Upper lobe of left lung (tissue), 4 donors: ENCODE measurements at regions not wholly inside any gene's neighbourhood (a gene's known extent, or its start where the extent isn't known, plus 50 kb on each side); places are given as distances from the start of the nearest gene placed in this dataset.

Source experiments
- CTCF ChIP-seq, 6 experiments: fragments of 450-650 bp in 4 of 6; fragments of 200-600 bp in 2 of 6; sonication (generic) in 2 of 6; IDR thresholded peaks; one replicate each; pipeline ENCODE4 v1.5.1; 2016 to 2019; ENCODE audit warnings: antibody characterized with exemption in 6 of 6
- POLR2AphosphoS5 ChIP-seq, 2 donors: sonication (generic); formaldehyde crosslinking; IDR thresholded peaks; one replicate each; pipeline ENCODE4 v1.5.1; 2017; ENCODE audit warnings: antibody characterized with exemption in 2 of 2

GRCh38 chr1:101346419-101346818, 109.6 kb downstream of the S1PR1 start:
- no peak for TF ChIP-seq CTCF (IDR thresholded peaks at IDR 0.05)
- no peak for TF ChIP-seq POLR2AphosphoS5 (IDR thresholded peaks at IDR 0.05)
